ENCODE measurements at regions not wholly inside any gene's neighbourhood (a gene's known extent, or its start where the extent isn't known, plus 50 kb on each side); places are given as distances from the start of the nearest gene placed in this dataset.

DNA sequence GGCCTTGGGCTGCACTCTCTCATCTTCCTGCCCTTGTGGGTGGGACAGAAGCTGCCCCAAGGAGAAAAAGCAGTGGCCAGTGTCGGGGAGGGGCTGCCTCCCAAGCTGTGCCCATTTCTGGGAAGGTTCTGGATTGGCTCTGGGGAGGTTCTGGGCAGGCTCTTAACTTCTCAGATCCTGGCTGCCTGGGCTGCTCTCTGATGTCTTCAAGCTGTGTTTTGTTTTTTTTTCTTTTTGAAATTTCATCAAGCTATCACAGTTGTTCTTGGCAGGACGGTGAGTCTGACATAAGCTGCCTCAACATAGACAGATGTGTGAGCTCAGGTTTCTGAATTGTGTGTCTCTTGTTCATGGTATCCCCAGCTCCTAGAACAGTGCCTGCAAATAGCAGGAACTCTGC, 1032.0 kb downstream of the BRD1 start:
- Mint-ChIP-seq H3K9me3 (peaks cover 18% of the 10 kb centered on the region), H3K27me3 (ENCODE audit: insufficient read depth, low read depth, poor library complexity) (peaks cover 2% of the 10 kb centered on the region), H3K4me1 (peaks cover 15% of the 10 kb centered on the region), H3K36me3 (ENCODE audit: low read depth) (peaks cover 20% of the 10 kb centered on the region), H3K4me3 (no peak overlapping the region; the same call in 2 of the 3 replicates), H3K27ac (peak overlapping the region; percentile 91; the same call in 1 of the 2 replicates)
- TF ChIP-seq, protein P1, sequence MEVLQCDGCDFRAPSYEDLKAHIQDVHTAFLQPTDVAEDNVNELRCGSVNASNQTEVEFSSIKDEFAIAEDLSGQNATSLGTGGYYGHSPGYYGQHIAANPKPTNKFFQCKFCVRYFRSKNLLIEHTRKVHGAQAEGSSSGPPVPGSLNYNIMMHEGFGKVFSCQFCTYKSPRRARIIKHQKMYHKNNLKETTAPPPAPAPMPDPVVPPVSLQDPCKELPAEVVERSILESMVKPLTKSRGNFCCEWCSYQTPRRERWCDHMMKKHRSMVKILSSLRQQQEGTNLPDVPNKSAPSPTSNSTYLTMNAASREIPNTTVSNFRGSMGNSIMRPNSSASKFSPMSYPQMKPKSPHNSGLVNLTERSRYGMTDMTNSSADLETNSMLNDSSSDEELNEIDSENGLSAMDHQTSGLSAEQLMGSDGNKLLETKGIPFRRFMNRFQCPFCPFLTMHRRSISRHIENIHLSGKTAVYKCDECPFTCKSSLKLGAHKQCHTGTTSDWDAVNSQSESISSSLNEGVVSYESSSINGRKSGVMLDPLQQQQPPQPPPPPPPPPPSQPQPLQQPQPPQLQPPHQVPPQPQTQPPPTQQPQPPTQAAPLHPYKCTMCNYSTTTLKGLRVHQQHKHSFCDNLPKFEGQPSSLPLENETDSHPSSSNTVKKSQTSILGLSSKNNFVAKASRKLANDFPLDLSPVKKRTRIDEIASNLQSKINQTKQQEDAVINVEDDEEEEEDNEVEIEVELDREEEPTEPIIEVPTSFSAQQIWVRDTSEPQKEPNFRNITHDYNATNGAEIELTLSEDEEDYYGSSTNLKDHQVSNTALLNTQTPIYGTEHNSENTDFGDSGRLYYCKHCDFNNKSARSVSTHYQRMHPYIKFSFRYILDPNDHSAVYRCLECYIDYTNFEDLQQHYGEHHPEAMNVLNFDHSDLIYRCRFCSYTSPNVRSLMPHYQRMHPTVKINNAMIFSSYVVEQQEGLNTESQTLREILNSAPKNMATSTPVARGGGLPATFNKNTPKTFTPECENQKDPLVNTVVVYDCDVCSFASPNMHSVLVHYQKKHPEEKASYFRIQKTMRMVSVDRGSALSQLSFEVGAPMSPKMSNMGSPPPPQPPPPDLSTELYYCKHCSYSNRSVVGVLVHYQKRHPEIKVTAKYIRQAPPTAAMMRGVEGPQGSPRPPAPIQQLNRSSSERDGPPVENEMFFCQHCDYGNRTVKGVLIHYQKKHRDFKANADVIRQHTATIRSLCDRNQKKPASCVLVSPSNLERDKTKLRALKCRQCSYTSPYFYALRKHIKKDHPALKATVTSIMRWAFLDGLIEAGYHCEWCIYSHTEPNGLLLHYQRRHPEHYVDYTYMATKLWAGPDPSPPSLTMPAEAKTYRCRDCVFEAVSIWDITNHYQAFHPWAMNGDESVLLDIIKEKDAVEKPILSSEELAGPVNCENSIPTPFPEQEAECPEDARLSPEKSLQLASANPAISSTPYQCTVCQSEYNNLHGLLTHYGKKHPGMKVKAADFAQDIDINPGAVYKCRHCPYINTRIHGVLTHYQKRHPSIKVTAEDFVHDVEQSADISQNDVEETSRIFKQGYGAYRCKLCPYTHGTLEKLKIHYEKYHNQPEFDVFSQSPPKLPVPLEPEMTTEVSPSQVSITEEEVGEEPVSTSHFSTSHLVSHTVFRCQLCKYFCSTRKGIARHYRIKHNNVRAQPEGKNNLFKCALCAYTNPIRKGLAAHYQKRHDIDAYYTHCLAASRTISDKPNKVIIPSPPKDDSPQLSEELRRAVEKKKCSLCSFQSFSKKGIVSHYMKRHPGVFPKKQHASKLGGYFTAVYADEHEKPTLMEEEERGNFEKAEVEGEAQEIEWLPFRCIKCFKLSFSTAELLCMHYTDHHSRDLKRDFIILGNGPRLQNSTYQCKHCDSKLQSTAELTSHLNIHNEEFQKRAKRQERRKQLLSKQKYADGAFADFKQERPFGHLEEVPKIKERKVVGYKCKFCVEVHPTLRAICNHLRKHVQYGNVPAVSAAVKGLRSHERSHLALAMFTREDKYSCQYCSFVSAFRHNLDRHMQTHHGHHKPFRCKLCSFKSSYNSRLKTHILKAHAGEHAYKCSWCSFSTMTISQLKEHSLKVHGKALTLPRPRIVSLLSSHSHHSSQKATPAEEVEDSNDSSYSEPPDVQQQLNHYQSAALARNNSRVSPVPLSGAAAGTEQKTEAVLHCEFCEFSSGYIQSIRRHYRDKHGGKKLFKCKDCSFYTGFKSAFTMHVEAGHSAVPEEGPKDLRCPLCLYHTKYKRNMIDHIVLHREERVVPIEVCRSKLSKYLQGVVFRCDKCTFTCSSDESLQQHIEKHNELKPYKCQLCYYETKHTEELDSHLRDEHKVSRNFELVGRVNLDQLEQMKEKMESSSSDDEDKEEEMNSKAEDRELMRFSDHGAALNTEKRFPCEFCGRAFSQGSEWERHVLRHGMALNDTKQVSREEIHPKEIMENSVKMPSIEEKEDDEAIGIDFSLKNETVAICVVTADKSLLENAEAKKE (CRISPR knock-in tag; IDR thresholded peaks at IDR 0.05): no peak
- no peak for TF ChIP-seq NANOG (IDR thresholded peaks at IDR 0.05; ENCODE audit: borderline replicate concordance)
- TF ChIP-seq ZNF114 (CRISPR knock-in tag; IDR thresholded peaks at IDR 0.05): no peak
- no peak for TF ChIP-seq EZH2phosphoT487 (IDR thresholded peaks at IDR 0.05; ENCODE audit: unreplicated experiment)
- TF ChIP-seq EZH2 (IDR thresholded peaks at IDR 0.05; ENCODE audit: low read depth, unreplicated experiment): no peak
- TF ChIP-seq CREB1 (CRISPR knock-in tag; IDR thresholded peaks at IDR 0.05; ENCODE audit: low read depth): no peak
- TF ChIP-seq, protein P2, sequence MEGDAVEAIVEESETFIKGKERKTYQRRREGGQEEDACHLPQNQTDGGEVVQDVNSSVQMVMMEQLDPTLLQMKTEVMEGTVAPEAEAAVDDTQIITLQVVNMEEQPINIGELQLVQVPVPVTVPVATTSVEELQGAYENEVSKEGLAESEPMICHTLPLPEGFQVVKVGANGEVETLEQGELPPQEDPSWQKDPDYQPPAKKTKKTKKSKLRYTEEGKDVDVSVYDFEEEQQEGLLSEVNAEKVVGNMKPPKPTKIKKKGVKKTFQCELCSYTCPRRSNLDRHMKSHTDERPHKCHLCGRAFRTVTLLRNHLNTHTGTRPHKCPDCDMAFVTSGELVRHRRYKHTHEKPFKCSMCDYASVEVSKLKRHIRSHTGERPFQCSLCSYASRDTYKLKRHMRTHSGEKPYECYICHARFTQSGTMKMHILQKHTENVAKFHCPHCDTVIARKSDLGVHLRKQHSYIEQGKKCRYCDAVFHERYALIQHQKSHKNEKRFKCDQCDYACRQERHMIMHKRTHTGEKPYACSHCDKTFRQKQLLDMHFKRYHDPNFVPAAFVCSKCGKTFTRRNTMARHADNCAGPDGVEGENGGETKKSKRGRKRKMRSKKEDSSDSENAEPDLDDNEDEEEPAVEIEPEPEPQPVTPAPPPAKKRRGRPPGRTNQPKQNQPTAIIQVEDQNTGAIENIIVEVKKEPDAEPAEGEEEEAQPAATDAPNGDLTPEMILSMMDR (conservative IDR thresholded peaks at IDR 0.05; ENCODE audit: low read depth in 2 of 2): no peak
- TF ChIP-seq JUNB (IDR thresholded peaks at IDR 0.05; ENCODE audit: unreplicated experiment): no peak
- TF ChIP-seq ZNF331 (CRISPR knock-in tag; IDR thresholded peaks at IDR 0.05; ENCODE audit: low read depth): no peak
- TF ChIP-seq, protein P3, sequence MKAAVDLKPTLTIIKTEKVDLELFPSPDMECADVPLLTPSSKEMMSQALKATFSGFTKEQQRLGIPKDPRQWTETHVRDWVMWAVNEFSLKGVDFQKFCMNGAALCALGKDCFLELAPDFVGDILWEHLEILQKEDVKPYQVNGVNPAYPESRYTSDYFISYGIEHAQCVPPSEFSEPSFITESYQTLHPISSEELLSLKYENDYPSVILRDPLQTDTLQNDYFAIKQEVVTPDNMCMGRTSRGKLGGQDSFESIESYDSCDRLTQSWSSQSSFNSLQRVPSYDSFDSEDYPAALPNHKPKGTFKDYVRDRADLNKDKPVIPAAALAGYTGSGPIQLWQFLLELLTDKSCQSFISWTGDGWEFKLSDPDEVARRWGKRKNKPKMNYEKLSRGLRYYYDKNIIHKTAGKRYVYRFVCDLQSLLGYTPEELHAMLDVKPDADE (IDR thresholded peaks at IDR 0.05): no peak
- TF ChIP-seq REST (IDR thresholded peaks at IDR 0.05; ENCODE audit: unreplicated experiment): no peak
- TF ChIP-seq STAT1 (IDR thresholded peaks at IDR 0.05; ENCODE audit: unreplicated experiment): no peak
- no peak for TF ChIP-seq POLR2AphosphoS5 (IDR thresholded peaks at IDR 0.05; ENCODE audit: low read depth)
- DNase-seq (ENCODE audit: low spot score) (no peak), ATAC-seq (no peak)
- Histone ChIP-seq H3K27me3 (ENCODE audit: insufficient read depth) (no peaks in the 10 kb centered on the region), H3K4me1 (ENCODE audit: insufficient read depth) (no peaks in the 10 kb centered on the region), H3K36me3 (ENCODE audit: insufficient read depth) (no peaks in the 10 kb centered on the region; the same call in 1 of the 2 replicates), H3K9me2 (ENCODE audit: insufficient read depth) (no peaks in the 10 kb centered on the region), H2AFZ (no peak overlapping the region), H4K20me1 (replicated peaks; ENCODE audit: insufficient read depth) (no peaks in the 10 kb centered on the region), H3K4me2 (no peak overlapping the region), H3K79me2 (replicated peaks; ENCODE audit: insufficient read depth) (no peaks in the 10 kb centered on the region), H3F3A (replicated peaks; ENCODE audit: low read depth) (no peaks in the 10 kb centered on the region), H3K4me3 (no peak overlapping the region), H3K27ac (ENCODE audit: low read depth) (no peak overlapping the region)

Data from GM23338 (cell line).